Activated CD8-positive, alpha-beta memory T cell treated with anti-CD3 and anti-CD28 coated beads, Interleukin-2, amount 50 U/mL, for 24 hours (primary cell): ENCODE measurements at regions not wholly inside any gene's neighbourhood (a gene's known extent, or its start where the extent isn't known, plus 50 kb on each side); places are given as distances from the start of the nearest gene placed in this dataset.

Source experiments
- DNase-seq: peaks from one replicate; pipeline ENCODE4 v3.0.0-alpha.2; 2020; ENCODE audit errors: extremely low read depth

- no peak for DNase-seq
Measured at GRCh38 chr13:107864543-107865317, 350.6 kb downstream of the LIG4 start.

- DNase-seq, result no peak
Measured at GRCh38 chr13:107860284-107860683, 355.1 kb downstream of the LIG4 start.

GRCh38 chr13:107854880-107855279 lies 360.5 kb downstream of the LIG4 start:
- DNase-seq, result no peak

GRCh38 chr13:107852072-107852471 lies 363.3 kb downstream of the LIG4 start:
- no peak for DNase-seq

GRCh38 chr13:107851670-107852069 lies 363.7 kb downstream of the LIG4 start:
- DNase-seq, result no peak

- DNase-seq, result no peak
Measured at GRCh38 chr13:107847406-107847805, 367.9 kb downstream of the LIG4 start.

GRCh38 chr13:107846642-107847041 lies 368.7 kb downstream of the LIG4 start:
- no peak for DNase-seq

GRCh38 chr13:107845911-107846310 lies 369.4 kb downstream of the LIG4 start:
- DNase-seq, result no peak

- DNase-seq, result no peak
Measured at GRCh38 chr13:107843681-107844080, 371.7 kb downstream of the LIG4 start.

GRCh38 chr13:107843281-107843680 lies 372.1 kb downstream of the LIG4 start:
- no peak for DNase-seq

- DNase-seq, result no peak
Measured at GRCh38 chr13:107842562-107843180, 372.7 kb downstream of the LIG4 start.

- DNase-seq, result no peak
Measured at GRCh38 chr13:107838588-107839161, 376.7 kb downstream of the LIG4 start.

GRCh38 chr13:107836685-107837084 lies 378.7 kb downstream of the LIG4 start:
- no peak for DNase-seq

- DNase-seq, result no peak
Measured at GRCh38 chr13:107835339-107836018, 379.9 kb downstream of the LIG4 start.

GRCh38 chr13:107834717-107835116 lies 380.6 kb downstream of the LIG4 start:
- DNase-seq, result no peak

- DNase-seq, result no peak
Measured at GRCh38 chr13:107834281-107834680, 381.1 kb downstream of the LIG4 start.

- DNase-seq, result no peak
Measured at GRCh38 chr13:107832500-107833100, 382.7 kb downstream of the LIG4 start.

GRCh38 chr13:107830804-107831203 lies 384.5 kb downstream of the LIG4 start:
- DNase-seq, result no peak

- no peak for DNase-seq
Measured at GRCh38 chr13:107827840-107828549, 387.3 kb downstream of the LIG4 start.

GRCh38 chr13:107824635-107825034 lies 390.7 kb downstream of the LIG4 start:
- DNase-seq, result no peak

- DNase-seq, result no peak
Measured at GRCh38 chr13:107822006-107822405, 393.3 kb downstream of the LIG4 start.
